Lower leg skin (tissue), 3 donors: ENCODE measurements at regions not wholly inside any gene's neighbourhood (a gene's known extent, or its start where the extent isn't known, plus 50 kb on each side); places are given as distances from the start of the nearest gene placed in this dataset.

Experiments
- CTCF ChIP-seq, 3 donors: fragments of 450-650 bp; IDR thresholded peaks; one replicate each; pipeline ENCODE4 v1.5.1; 2016; ENCODE audit warnings: antibody characterized with exemption in 3 of 3, mild to moderate bottlenecking in 3 of 3, moderate library complexity in 2 of 3
- POLR2A ChIP-seq, 2 donors: fragments of 450-650 bp; IDR thresholded peaks; one replicate each; pipeline ENCODE4 v1.6.1; 2016 to 2017; ENCODE audit warnings: antibody characterized with exemption in 2 of 2, mild to moderate bottlenecking in 1 of 2, moderate library complexity in 1 of 2

DNA sequence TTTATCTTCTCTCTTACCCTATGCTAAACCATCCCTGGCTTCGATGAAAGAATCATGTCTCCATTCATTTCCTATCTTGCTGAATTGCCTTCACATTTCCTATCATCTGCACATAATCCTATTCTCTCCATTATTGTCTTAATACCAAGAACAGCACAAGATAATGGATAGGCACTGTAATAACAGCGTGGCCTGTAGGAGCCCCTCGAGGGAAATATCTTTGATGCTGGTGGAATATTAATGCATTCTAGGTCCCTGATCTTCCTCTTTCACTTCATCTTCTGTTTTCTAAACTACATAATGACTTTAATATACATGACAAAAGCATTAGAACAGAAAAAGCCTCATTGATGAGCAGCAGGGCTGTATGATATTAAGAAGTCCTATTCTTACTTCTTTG is 720.6 kb downstream of the RWDD3 start:
- no peak for TF ChIP-seq POLR2A (IDR thresholded peaks at IDR 0.05)
- no peak for TF ChIP-seq CTCF (IDR thresholded peaks at IDR 0.05)
